Neural cell (in vitro differentiated cells): ENCODE measurements at regions not wholly inside any gene's neighbourhood (a gene's known extent, or its start where the extent isn't known, plus 50 kb on each side); places are given as distances from the start of the nearest gene placed in this dataset.

Experiments used
- H2AFZ ChIP-seq: fragments of 200-600, 300-800 bp; sonication (generic), shearing (Covaris generic); 2 replicates; pipeline ENCODE4 v1.6.0; 2014; ENCODE audit warnings: low read depth, mild to moderate bottlenecking, antibody characterized with exemption, low read length, moderate library complexity
- H3F3A ChIP-seq: fragments of 200-600 bp; shearing (Covaris generic); 2 replicates; pipeline ENCODE4 v1.6.1; 2016; ENCODE audit warnings: mild to moderate bottlenecking, moderate library complexity, mixed read lengths, antibody characterized with exemption, low read length; ENCODE audit not compliant: insufficient read depth, poor library complexity, severe bottlenecking
- H3K27ac ChIP-seq: fragments of 200-600, 300-800 bp; sonication (generic), shearing (Covaris generic); 2 replicates; pipeline ENCODE4 v1.5.1; 2014; ENCODE audit warnings: mild to moderate bottlenecking, low read length, moderate library complexity
- H3K27me3 ChIP-seq: fragments of 300-800, 200-600 bp; sonication (generic), shearing (Covaris generic); 2 replicates; pipeline ENCODE4 v1.6.0; 2014; ENCODE audit warnings: mild to moderate bottlenecking, low read depth, low read length, moderate library complexity; ENCODE audit not compliant: insufficient read depth
- H3K36me3 ChIP-seq: fragments of 300-800, 200-600 bp; sonication (generic), shearing (Covaris generic); 2 replicates; pipeline ENCODE4 v1.5.1; 2014; ENCODE audit warnings: mild to moderate bottlenecking, antibody characterized with exemption, low read length, moderate library complexity; ENCODE audit not compliant: insufficient read depth
- H3K4me2 ChIP-seq: fragments of 300-800, 200-600 bp; sonication (generic), shearing (Covaris generic); 2 replicates; pipeline ENCODE4 v1.6.0; 2014; ENCODE audit warnings: mild to moderate bottlenecking, low read length
- H3K4me3 ChIP-seq: fragments of 300-800, 200-600 bp; sonication (generic), shearing (Covaris generic); 2 replicates; pipeline ENCODE4 v1.5.1; 2014; ENCODE audit warnings: mild to moderate bottlenecking, low read length, moderate library complexity
- H3K79me2 ChIP-seq: fragments of 200-600 bp; shearing (Covaris generic); replicated peaks from 2 replicates; pipeline ENCODE4 v1.6.0; 2014; ENCODE audit warnings: mild to moderate bottlenecking, low read length, moderate library complexity; ENCODE audit not compliant: insufficient read depth
- H3K9ac ChIP-seq: fragments of 300-800, 200-600 bp; sonication (generic), shearing (Covaris generic); 2 replicates; pipeline ENCODE4 v1.6.1; 2016; ENCODE audit warnings: mild to moderate bottlenecking, low read length, mixed read lengths
- H3K9me2 ChIP-seq: fragments of 200-600 bp; shearing (Covaris generic); 2 replicates; pipeline ENCODE4 v1.6.1; 2016; ENCODE audit warnings: mild to moderate bottlenecking, low read length, mixed read lengths; ENCODE audit not compliant: insufficient read depth
- H3K9me3 ChIP-seq: fragments of 200-600, 300-800 bp; sonication (generic), shearing (Covaris generic); 2 replicates; pipeline ENCODE4 v1.6.1; 2016; ENCODE audit warnings: mild to moderate bottlenecking, mixed run types, low read length, moderate library complexity, mixed read lengths
- H4K20me1 ChIP-seq: fragments of 200-600 bp; shearing (Covaris generic); 2 replicates; pipeline ENCODE4 v1.6.1; 2016; ENCODE audit warnings: mild to moderate bottlenecking, mixed run types; ENCODE audit not compliant: insufficient read depth
- CTCF ChIP-seq: fragments of 450-650 bp; IDR thresholded peaks from 2 replicates; pipeline ENCODE4 v1.5.1; 2014; ENCODE audit warnings: antibody characterized with exemption, mild to moderate bottlenecking, moderate library complexity; ENCODE audit not compliant: poor library complexity, severe bottlenecking
- EP300 ChIP-seq: fragments of 450-650 bp; conservative IDR thresholded peaks from 2 replicates; pipeline ENCODE4 v1.6.1; 2014; ENCODE audit warnings: antibody characterized with exemption, mild to moderate bottlenecking, moderate library complexity; ENCODE audit not compliant: poor library complexity, severe bottlenecking
- EZH2 ChIP-seq: fragments of 200-600, 300-800 bp; shearing (Covaris generic), sonication (generic); IDR thresholded peaks from 2 replicates; pipeline ENCODE4 v1.6.1; 2014; ENCODE audit warnings: antibody characterized with exemption, low read length, borderline replicate concordance, mild to moderate bottlenecking; ENCODE audit not compliant: insufficient read depth, poor library complexity, severe bottlenecking
- MXI1 ChIP-seq: fragments of 450-650 bp; conservative IDR thresholded peaks from 2 replicates; pipeline ENCODE4 v1.6.1; 2014; ENCODE audit warnings: antibody characterized with exemption, mild to moderate bottlenecking; ENCODE audit not compliant: poor library complexity, severe bottlenecking
- POLR2AphosphoS5 ChIP-seq: IDR thresholded peaks from 2 replicates; pipeline ENCODE4 v1.6.1; 2012
- RAD21 ChIP-seq: fragments of 450-650 bp; conservative IDR thresholded peaks from 2 replicates; pipeline ENCODE4 v1.6.1; 2014; ENCODE audit warnings: antibody characterized with exemption, mild to moderate bottlenecking, moderate library complexity
- REST ChIP-seq: IDR thresholded peaks from 2 replicates; pipeline ENCODE4 v1.6.1; 2012; ENCODE audit warnings: borderline replicate concordance
- SMC3 ChIP-seq: fragments of 450-650 bp; conservative IDR thresholded peaks from 2 replicates; pipeline ENCODE4 v1.6.1; 2014; ENCODE audit warnings: antibody characterized with exemption, mild to moderate bottlenecking, moderate library complexity; ENCODE audit not compliant: poor library complexity
- TAF1 ChIP-seq: IDR thresholded peaks from 2 replicates; pipeline ENCODE4 v1.6.1; 2012; ENCODE audit warnings: low read depth

GRCh38 chrX:8319359-8319758 lies 145.3 kb upstream of the VCX3B start:
- no peaks in the 10 kb centered on the region for H3K9me3 ChIP-seq
- no peaks in the 10 kb centered on the region for H3K9me2 ChIP-seq
- H3K9ac ChIP-seq, result no peak overlapping the region
- H3K79me2 ChIP-seq, result no peaks in the 10 kb centered on the region
- H2AFZ ChIP-seq, result no peak overlapping the region
- no peak overlapping the region for H3K4me2 ChIP-seq
- no peak overlapping the region for H3K27ac ChIP-seq
- no peaks in the 10 kb centered on the region for H4K20me1 ChIP-seq
- no peak overlapping the region for H3K4me3 ChIP-seq
- H3K36me3 ChIP-seq, result no peaks in the 10 kb centered on the region
- TF ChIP-seq EP300, result no peak
- TF ChIP-seq EZH2, result no peak
- TF ChIP-seq RAD21, result no peak
- no peak for TF ChIP-seq SMC3
- no peak for TF ChIP-seq REST
- no peak for TF ChIP-seq MXI1
- TF ChIP-seq TAF1, result no peak
- TF ChIP-seq POLR2AphosphoS5, result no peak
- TF ChIP-seq CTCF, result no peak
- H3F3A ChIP-seq, result no peaks in the 10 kb centered on the region
- H3K27me3 ChIP-seq, result no peaks in the 10 kb centered on the region

- H3K9me3 ChIP-seq, result no peaks in the 10 kb centered on the region
Observed at GRCh38 chrX:8323356-8323755, 141.3 kb upstream of the VCX3B start.

More at GRCh38 chrX:8323356-8323755, 141.3 kb upstream of the VCX3B start:
- Histone ChIP-seq H3K9ac (no peak overlapping the region), H3K9me2 (no peaks in the 10 kb centered on the region), H3K27me3 (no peaks in the 10 kb centered on the region), H2AFZ (no peak overlapping the region), H3K27ac (no peak overlapping the region), H3K36me3 (no peaks in the 10 kb centered on the region), H4K20me1 (no peaks in the 10 kb centered on the region), H3F3A (no peaks in the 10 kb centered on the region), H3K4me3 (no peak overlapping the region), H3K79me2 (no peaks in the 10 kb centered on the region), H3K4me2 (no peak overlapping the region)
- no peak for TF ChIP-seq RAD21
- TF ChIP-seq MXI1, result no peak
- no peak for TF ChIP-seq REST
- no peak for TF ChIP-seq CTCF
- no peak for TF ChIP-seq POLR2AphosphoS5
- no peak for TF ChIP-seq EZH2
- TF ChIP-seq SMC3, result no peak
- no peak for TF ChIP-seq EP300
- TF ChIP-seq TAF1, result no peak
